NCI-H69 (cell line): ENCODE measurements at regions not wholly inside any gene's neighbourhood (a gene's known extent, or its start where the extent isn't known, plus 50 kb on each side); places are given as distances from the start of the nearest gene placed in this dataset.
"Not testable (repeated sequence)": the region's sequence is repeated elsewhere in the genome, so short reads cannot be mapped to it uniquely, and the experiment has no call there.

ENCODE experiments used
- DNase-seq: peaks from one replicate; lab custom pipeline; 2025; lab: John Stamatoyannopoulos, UW

GRCh38 chr4:94152466-94152865 is 55.2 kb upstream of the SMARCAD1 start:
- no peak for DNase-seq

- not testable (repeated sequence) for DNase-seq
Observed at GRCh38 chr4:94155404-94155803, 52.3 kb upstream of the SMARCAD1 start.

- no peak for DNase-seq
Observed at GRCh38 chr4:94156826-94157225, 50.8 kb upstream of the SMARCAD1 start.
